ENCODE measurements at regions not wholly inside any gene's neighbourhood (a gene's known extent, or its start where the extent isn't known, plus 50 kb on each side); places are given as distances from the start of the nearest gene placed in this dataset.

- H3K27ac ChIP-seq (ENCODE audit: low read length): no peak overlapping the region
- no peak overlapping the region for H3K4me3 ChIP-seq (ENCODE audit: low read length)
- no peak for TF ChIP-seq CTCF (IDR thresholded peaks at IDR 0.05; ENCODE audit: poor library complexity, severe bottlenecking)
- TF ChIP-seq RAD21 (conservative IDR thresholded peaks at IDR 0.05): no peak
- TF ChIP-seq EZH2 (IDR thresholded peaks at IDR 0.05; ENCODE audit: borderline replicate concordance, insufficient read depth, low read length, poor library complexity, severe bottlenecking): no peak
- TF ChIP-seq, protein P1, sequence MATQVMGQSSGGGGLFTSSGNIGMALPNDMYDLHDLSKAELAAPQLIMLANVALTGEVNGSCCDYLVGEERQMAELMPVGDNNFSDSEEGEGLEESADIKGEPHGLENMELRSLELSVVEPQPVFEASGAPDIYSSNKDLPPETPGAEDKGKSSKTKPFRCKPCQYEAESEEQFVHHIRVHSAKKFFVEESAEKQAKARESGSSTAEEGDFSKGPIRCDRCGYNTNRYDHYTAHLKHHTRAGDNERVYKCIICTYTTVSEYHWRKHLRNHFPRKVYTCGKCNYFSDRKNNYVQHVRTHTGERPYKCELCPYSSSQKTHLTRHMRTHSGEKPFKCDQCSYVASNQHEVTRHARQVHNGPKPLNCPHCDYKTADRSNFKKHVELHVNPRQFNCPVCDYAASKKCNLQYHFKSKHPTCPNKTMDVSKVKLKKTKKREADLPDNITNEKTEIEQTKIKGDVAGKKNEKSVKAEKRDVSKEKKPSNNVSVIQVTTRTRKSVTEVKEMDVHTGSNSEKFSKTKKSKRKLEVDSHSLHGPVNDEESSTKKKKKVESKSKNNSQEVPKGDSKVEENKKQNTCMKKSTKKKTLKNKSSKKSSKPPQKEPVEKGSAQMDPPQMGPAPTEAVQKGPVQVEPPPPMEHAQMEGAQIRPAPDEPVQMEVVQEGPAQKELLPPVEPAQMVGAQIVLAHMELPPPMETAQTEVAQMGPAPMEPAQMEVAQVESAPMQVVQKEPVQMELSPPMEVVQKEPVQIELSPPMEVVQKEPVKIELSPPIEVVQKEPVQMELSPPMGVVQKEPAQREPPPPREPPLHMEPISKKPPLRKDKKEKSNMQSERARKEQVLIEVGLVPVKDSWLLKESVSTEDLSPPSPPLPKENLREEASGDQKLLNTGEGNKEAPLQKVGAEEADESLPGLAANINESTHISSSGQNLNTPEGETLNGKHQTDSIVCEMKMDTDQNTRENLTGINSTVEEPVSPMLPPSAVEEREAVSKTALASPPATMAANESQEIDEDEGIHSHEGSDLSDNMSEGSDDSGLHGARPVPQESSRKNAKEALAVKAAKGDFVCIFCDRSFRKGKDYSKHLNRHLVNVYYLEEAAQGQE (IDR thresholded peaks at IDR 0.05; ENCODE audit: borderline replicate concordance): no peak
- no peak for TF ChIP-seq SMC3 (conservative IDR thresholded peaks at IDR 0.05; ENCODE audit: poor library complexity)
- no peak for TF ChIP-seq EP300 (conservative IDR thresholded peaks at IDR 0.05; ENCODE audit: poor library complexity, severe bottlenecking)
- no peak for TF ChIP-seq MXI1 (conservative IDR thresholded peaks at IDR 0.05; ENCODE audit: poor library complexity, severe bottlenecking)
- TF ChIP-seq POLR2AphosphoS5 (IDR thresholded peaks at IDR 0.05): no peak
- TF ChIP-seq TAF1 (IDR thresholded peaks at IDR 0.05; ENCODE audit: low read depth): no peak
- no peak overlapping the region for H3K4me2 ChIP-seq (ENCODE audit: low read length)
- H2AFZ ChIP-seq (ENCODE audit: low read depth, low read length): no peak overlapping the region
- H3K9ac ChIP-seq (ENCODE audit: low read length): no peak overlapping the region
- H3K79me2 ChIP-seq (replicated peaks; ENCODE audit: insufficient read depth, low read length): no peaks in the 10 kb centered on the region
- H3K36me3 ChIP-seq (ENCODE audit: insufficient read depth, low read length): no peaks in the 10 kb centered on the region
- H3K9me2 ChIP-seq (ENCODE audit: insufficient read depth, low read length): no peaks in the 10 kb centered on the region
- H3K9me3 ChIP-seq (ENCODE audit: low read length): no peaks in the 10 kb centered on the region
- no peaks in the 10 kb centered on the region for H4K20me1 ChIP-seq (ENCODE audit: insufficient read depth)
- no peaks in the 10 kb centered on the region for H3F3A ChIP-seq (ENCODE audit: insufficient read depth, low read length, poor library complexity, severe bottlenecking)
- H3K27me3 ChIP-seq (ENCODE audit: insufficient read depth, low read depth, low read length): no peaks in the 10 kb centered on the region
Observed at GRCh38 chrX:127259742-127260141, 440.2 kb downstream of the PRR32 start.

GRCh38 chrX:127276326-127276725 lies 456.8 kb downstream of the PRR32 start:
- Histone ChIP-seq H3K4me3 (ENCODE audit: low read length) (peak overlapping the region; percentile 10), H3K36me3 (ENCODE audit: insufficient read depth, low read length) (no peaks in the 10 kb centered on the region), H4K20me1 (ENCODE audit: insufficient read depth) (no peaks in the 10 kb centered on the region), H3K27me3 (ENCODE audit: insufficient read depth, low read depth, low read length) (no peaks in the 10 kb centered on the region), H2AFZ (ENCODE audit: low read depth, low read length) (no peak overlapping the region), H3K27ac (ENCODE audit: low read length) (peak overlapping the region; percentile 44), H3K79me2 (replicated peaks; ENCODE audit: insufficient read depth, low read length) (no peaks in the 10 kb centered on the region), H3K9me3 (ENCODE audit: low read length) (no peaks in the 10 kb centered on the region), H3K4me2 (ENCODE audit: low read length) (no peak overlapping the region), H3F3A (ENCODE audit: insufficient read depth, low read length, poor library complexity, severe bottlenecking) (no peaks in the 10 kb centered on the region), H3K9ac (ENCODE audit: low read length) (no peak overlapping the region), H3K9me2 (ENCODE audit: insufficient read depth, low read length) (no peaks in the 10 kb centered on the region)
- TF ChIP-seq EP300 (conservative IDR thresholded peaks at IDR 0.05; ENCODE audit: poor library complexity, severe bottlenecking) (peak; percentile 57), EZH2 (IDR thresholded peaks at IDR 0.05; ENCODE audit: borderline replicate concordance, insufficient read depth, low read length, poor library complexity, severe bottlenecking) (no peak), POLR2AphosphoS5 (IDR thresholded peaks at IDR 0.05) (peak; percentile 31), MXI1 (conservative IDR thresholded peaks at IDR 0.05; ENCODE audit: poor library complexity, severe bottlenecking) (no peak), SMC3 (conservative IDR thresholded peaks at IDR 0.05; ENCODE audit: poor library complexity) (no peak), RAD21 (conservative IDR thresholded peaks at IDR 0.05) (no peak), CTCF (IDR thresholded peaks at IDR 0.05; ENCODE audit: poor library complexity, severe bottlenecking) (no peak), TAF1 (IDR thresholded peaks at IDR 0.05; ENCODE audit: low read depth) (no peak)
- TF ChIP-seq, protein P1 (IDR thresholded peaks at IDR 0.05; ENCODE audit: borderline replicate concordance): no peak

All from neural cell (in vitro differentiated cells).